ENCODE measurements at regions not wholly inside any gene's neighbourhood (a gene's known extent, or its start where the extent isn't known, plus 50 kb on each side); places are given as distances from the start of the nearest gene placed in this dataset.

DNA sequence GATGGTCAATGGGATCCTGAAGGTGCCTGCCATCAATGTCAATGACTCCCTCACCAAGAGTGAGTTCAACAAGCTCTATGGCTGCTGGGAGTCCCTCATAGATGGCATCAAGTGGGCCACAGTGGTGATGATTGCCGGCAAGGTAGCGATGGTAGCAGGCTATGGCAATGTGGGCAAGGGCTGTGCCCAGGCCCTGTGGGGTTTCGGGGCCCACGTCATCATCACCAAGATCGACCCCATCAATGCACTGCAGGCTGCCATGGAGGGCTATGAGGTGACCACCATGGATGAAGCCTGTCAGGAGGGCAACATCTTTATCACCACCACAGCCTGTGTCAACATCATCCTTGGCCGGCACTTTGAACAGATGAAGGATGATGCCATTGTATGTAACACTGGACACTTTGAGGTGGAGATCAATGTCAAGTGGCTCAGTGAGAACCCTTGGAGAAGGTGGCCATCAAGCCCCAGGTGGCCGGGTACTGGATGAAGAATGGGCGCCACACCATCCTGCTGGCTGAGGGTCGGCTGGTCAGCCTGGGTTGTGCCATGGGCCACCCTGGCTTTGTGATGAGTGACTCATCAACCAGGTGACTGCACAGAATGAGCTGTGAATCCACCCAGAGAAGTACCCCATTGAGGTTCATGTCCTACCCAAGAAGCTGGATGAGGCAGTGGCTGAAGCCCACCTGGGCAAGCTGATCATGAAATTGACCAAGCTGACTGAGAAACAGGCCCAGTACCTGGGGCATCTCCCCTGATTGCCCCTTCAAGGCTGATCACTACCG, 63.0 kb upstream of the ANTXRL start:
- H2AFZ ChIP-seq (ENCODE audit: low read depth, low read length) = no peak overlapping the region
- DNase-seq (ENCODE audit: low read depth, low spot score) = no peak
- no peaks in the 10 kb centered on the region for H3K9me3 ChIP-seq (replicated peaks; ENCODE audit: control insufficient read depth, insufficient read depth, low read length)
- no peaks in the 10 kb centered on the region for H3K79me2 ChIP-seq (ENCODE audit: control insufficient read depth, insufficient read depth, low read length)
- H3K9me1 ChIP-seq (replicated peaks; ENCODE audit: control insufficient read depth, extremely low read depth, insufficient read depth, low read length) = no peaks in the 10 kb centered on the region
- CTCF ChIA-PET = interaction anchor here (2.0 kb wide), 1 partner anchor 342 kb away, joined by 5 read pairs; no protein-coding TSS in a partner anchor
- H3K4me1 ChIP-seq (ENCODE audit: control insufficient read depth, extremely low read depth, insufficient read depth, low read length) = no peaks in the 10 kb centered on the region
- POLR2A ChIA-PET = no interaction called here
- no peak overlapping the region for H3K27ac ChIP-seq (ENCODE audit: insufficient read depth, low read depth, low read length)
- dilution Hi-C loops (cut with MboI; ENCODE audit: extremely low pct_ligation_motif_present, low sequenced_read_pairs) = no loop called here
- no peak overlapping the region for H3K4me3 ChIP-seq (replicated peaks in 1 of 3; ENCODE audit: insufficient read depth in 1 of 3, low read depth in 1 of 3, low read length in 3 of 3)
- intact Hi-C loops (cut with micrococcal nuclease) = no loop called here
- H3K4me2 ChIP-seq (ENCODE audit: insufficient read depth, low read length) = no peak overlapping the region
- no peaks in the 10 kb centered on the region for H3K27me3 ChIP-seq (ENCODE audit: control insufficient read depth in 2 of 2, insufficient read depth in 2 of 2, low read length in 2 of 2)
- TF ChIP-seq MAX (IDR thresholded peaks at IDR 0.05; ENCODE audit: insufficient read depth, insufficient read length) (no peak), POLR2AphosphoS5 (IDR thresholded peaks at IDR 0.05; ENCODE audit: insufficient read depth, low read depth, low read length) (no peak), JUN (IDR thresholded peaks at IDR 0.05; ENCODE audit: borderline replicate concordance, insufficient read depth, insufficient read length, low read depth) (no peak), MYC (IDR thresholded peaks at IDR 0.05; ENCODE audit: low read depth, low read length) (no peak), CTCF (IDR thresholded peaks at IDR 0.05; ENCODE audit: extremely low read depth in 1 of 2, insufficient read depth in 1 of 2, low read depth in 1 of 2, low read length in 2 of 2) (no peak)
- no peaks in the 10 kb centered on the region for H4K20me1 ChIP-seq (replicated peaks; ENCODE audit: control insufficient read depth, extremely low read depth, insufficient read depth, low read length)
- no peak for FAIRE-seq
- no TSS peak for BruUV-seq (replicated peaks)
- no peaks in the 10 kb centered on the region for H3K36me3 ChIP-seq (ENCODE audit: control insufficient read depth in 2 of 2, extremely low read depth in 1 of 2, insufficient read depth in 2 of 2, low read length in 2 of 2)
- H3K9ac ChIP-seq (replicated peaks; ENCODE audit: extremely low read depth, insufficient read depth, low read length) = no peak overlapping the region

DNA sequence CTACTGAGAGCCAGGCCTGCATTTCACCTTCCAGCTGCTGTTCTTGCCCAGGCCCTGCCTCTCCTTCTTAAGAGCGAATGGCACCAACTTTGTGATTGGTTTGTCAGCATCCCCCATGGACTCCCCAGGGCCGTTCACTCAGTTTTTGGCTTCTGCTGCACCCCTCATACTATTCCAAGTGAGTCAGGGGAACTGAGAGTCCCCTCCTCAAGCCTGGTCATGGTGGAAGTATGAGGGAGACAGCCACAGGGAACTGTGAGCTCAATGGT, 62.4 kb upstream of the ANTXRL start:
- no peak for DNase-seq (ENCODE audit: low read depth, low spot score)
- dilution Hi-C loops (cut with MboI; ENCODE audit: extremely low pct_ligation_motif_present, low sequenced_read_pairs) (no loop called here), intact Hi-C loops (cut with micrococcal nuclease) (no loop called here)
- BruUV-seq (replicated peaks) = no TSS peak
- H3K79me2 ChIP-seq (ENCODE audit: control insufficient read depth, insufficient read depth, low read length) = no peaks in the 10 kb centered on the region
- H3K4me1 ChIP-seq (ENCODE audit: control insufficient read depth, extremely low read depth, insufficient read depth, low read length) = no peaks in the 10 kb centered on the region
- ChIA-PET CTCF (interaction anchor here (2.0 kb wide), 1 partner anchor 341 kb away, joined by 5 read pairs; no protein-coding TSS in a partner anchor), POLR2A (no interaction called here)
- H2AFZ ChIP-seq (ENCODE audit: low read depth, low read length) = no peak overlapping the region
- H4K20me1 ChIP-seq (replicated peaks; ENCODE audit: control insufficient read depth, extremely low read depth, insufficient read depth, low read length) = no peaks in the 10 kb centered on the region
- no peaks in the 10 kb centered on the region for H3K36me3 ChIP-seq (ENCODE audit: control insufficient read depth in 2 of 2, extremely low read depth in 1 of 2, insufficient read depth in 2 of 2, low read length in 2 of 2)
- no peaks in the 10 kb centered on the region for H3K9me1 ChIP-seq (replicated peaks; ENCODE audit: control insufficient read depth, extremely low read depth, insufficient read depth, low read length)
- no peaks in the 10 kb centered on the region for H3K27me3 ChIP-seq (ENCODE audit: control insufficient read depth in 2 of 2, insufficient read depth in 2 of 2, low read length in 2 of 2)
- no peak overlapping the region for H3K27ac ChIP-seq (ENCODE audit: insufficient read depth, low read depth, low read length)
- no peak overlapping the region for H3K4me2 ChIP-seq (ENCODE audit: insufficient read depth, low read length)
- TF ChIP-seq EZH2 (IDR thresholded peaks at IDR 0.05; ENCODE audit: borderline replicate concordance, low read depth, low read length, severe bottlenecking) (no peak), MAX (IDR thresholded peaks at IDR 0.05; ENCODE audit: insufficient read depth, insufficient read length) (no peak), CTCF (IDR thresholded peaks at IDR 0.05; ENCODE audit: extremely low read depth in 1 of 2, insufficient read depth in 1 of 2, low read depth in 1 of 2, low read length in 2 of 2) (no peak), POLR2AphosphoS5 (IDR thresholded peaks at IDR 0.05; ENCODE audit: insufficient read depth, low read depth, low read length) (no peak), GATA2 (IDR thresholded peaks at IDR 0.05; ENCODE audit: insufficient read depth, insufficient read length, low read depth, low read length) (no peak), MYC (IDR thresholded peaks at IDR 0.05; ENCODE audit: low read depth, low read length) (no peak), JUN (IDR thresholded peaks at IDR 0.05; ENCODE audit: borderline replicate concordance, insufficient read depth, insufficient read length, low read depth) (no peak), FOS (IDR thresholded peaks at IDR 0.05; ENCODE audit: borderline replicate concordance, insufficient read depth, low read length) (no peak), POLR2A (IDR thresholded peaks at IDR 0.05; ENCODE audit: low read depth, low read length) (no peak)
- H3K4me3 ChIP-seq (replicated peaks in 1 of 3; ENCODE audit: insufficient read depth in 1 of 3, low read depth in 1 of 3, low read length in 3 of 3) = no peak overlapping the region
- H3K9me3 ChIP-seq (replicated peaks; ENCODE audit: control insufficient read depth, insufficient read depth, low read length) = no peaks in the 10 kb centered on the region
- no peak overlapping the region for H3K9ac ChIP-seq (replicated peaks; ENCODE audit: extremely low read depth, insufficient read depth, low read length)
- no peak for FAIRE-seq

Data from endothelial cell of umbilical vein (primary cell).